ENCODE measurements at regions not wholly inside any gene's neighbourhood (a gene's known extent, or its start where the extent isn't known, plus 50 kb on each side); places are given as distances from the start of the nearest gene placed in this dataset.

GRCh38 chr18:78408623-78409022, 571.0 kb upstream of the SALL3 start:
- TF ChIP-seq MYC (IDR thresholded peaks at IDR 0.05; ENCODE audit: low read depth, low read length) (no peak), MAX (IDR thresholded peaks at IDR 0.05; ENCODE audit: low read depth, low read length) (no peak), POLR2A (IDR thresholded peaks at IDR 0.05; ENCODE audit: extremely low read depth, insufficient read length) (no peak), CTCF (IDR thresholded peaks at IDR 0.05; ENCODE audit: low read depth, low read length) (no peak)
